IMR-90 (cell line): ENCODE measurements at regions not wholly inside any gene's neighbourhood (a gene's known extent, or its start where the extent isn't known, plus 50 kb on each side); places are given as distances from the start of the nearest gene placed in this dataset.

ENCODE experiments used
- ATAC-seq: fragments of 200-7000 bp; cut with Tn5 transposase; 2 replicates; pipeline ENCODE4 v1.9.1; 2020; ENCODE audit warnings: low read depth, mild to moderate bottlenecking, moderate library complexity
- BruUV-seq: library from RNA; stranded (reverse); fragments of 400-500 nt; replicated peaks from 2 replicates; lab custom pipeline; 2021; lab: Mats Ljungman, UMichigan
- CTCF ChIA-PET: fragments of 300-600 bp; formaldehyde crosslinking; extraction: SDS; loops from one replicate; lab custom pipeline; 2021; ENCODE audit warnings: antibody characterized with exemption; lab: Yijun Ruan, JAX
- POLR2A ChIA-PET: fragments of 300-600 bp; sonication (Branson Sonifier 250); formaldehyde crosslinking; loops from one replicate; lab custom pipeline; 2022; ENCODE audit warnings: antibody characterized with exemption; ENCODE audit not compliant: unreplicated experiment; lab: Charles Lee
- DNase-seq: peaks from one replicate; pipeline ENCODE4 v3.0.0; 2013
- H2AFZ ChIP-seq: replicated peaks from 2 replicates; pipeline ENCODE3; 2013; ENCODE audit warnings: low read length, mild to moderate bottlenecking; ENCODE audit not compliant: poor library complexity
- H2AK5ac ChIP-seq: 2 replicates; pipeline ENCODE4 v1.6.1; 2013; ENCODE audit warnings: low read depth, low read length, inconsistent platforms
- H2AK9ac ChIP-seq: replicated peaks from 2 replicates; pipeline ENCODE3; 2013; ENCODE audit warnings: mild to moderate bottlenecking, low read depth, low read length, moderate library complexity; ENCODE audit not compliant: poor library complexity
- H2BK120ac ChIP-seq: 2 replicates; pipeline ENCODE4 v1.6.1; 2013; ENCODE audit warnings: low read depth, low read length, inconsistent platforms
- H2BK15ac ChIP-seq: 3 replicates; pipeline ENCODE4 v1.6.1; 2013; ENCODE audit warnings: low read depth, low read length, inconsistent platforms
- H2BK20ac ChIP-seq: 2 replicates; pipeline ENCODE4 v1.6.1; 2013; ENCODE audit warnings: low read depth, mild to moderate bottlenecking, inconsistent platforms, low read length, moderate library complexity
- H2BK5ac ChIP-seq: 2 replicates; pipeline ENCODE4 v1.6.1; 2013; ENCODE audit warnings: mild to moderate bottlenecking, low read depth, low read length, inconsistent platforms; ENCODE audit not compliant: poor library complexity, severe bottlenecking
- H3K14ac ChIP-seq: replicated peaks from 2 replicates; pipeline ENCODE4 v1.6.1; 2013; ENCODE audit warnings: low read depth, low read length, inconsistent platforms
- H3K18ac ChIP-seq: 2 replicates; pipeline ENCODE4 v1.6.1; 2013; ENCODE audit warnings: low read depth, low read length, control low read depth
- H3K23ac ChIP-seq: 2 replicates; pipeline ENCODE4 v1.6.1; 2013; ENCODE audit warnings: low read depth, low read length, inconsistent platforms
- H3K27ac ChIP-seq: 2 replicates; pipeline ENCODE4 v1.5.1; 2013; ENCODE audit warnings: mild to moderate bottlenecking, control low read depth, low read length; ENCODE audit not compliant: insufficient read depth
- H3K27me3 ChIP-seq: 2 replicates; pipeline ENCODE4 v1.6.1; 2013; ENCODE audit warnings: low read length; ENCODE audit not compliant: control insufficient read depth, insufficient read depth
- H3K36me3 ChIP-seq: 2 replicates; pipeline ENCODE4 v1.6.1; 2013; ENCODE audit warnings: low read length, mixed read lengths; ENCODE audit not compliant: control insufficient read depth, insufficient read depth
- H3K4ac ChIP-seq: 2 replicates; pipeline ENCODE4 v1.6.1; 2013; ENCODE audit warnings: low read depth, low read length, inconsistent platforms
- H3K4me1 ChIP-seq: 2 replicates; pipeline ENCODE4 v1.6.1; 2013; ENCODE audit warnings: low read length, mixed read lengths; ENCODE audit not compliant: control insufficient read depth, insufficient read depth
- H3K4me2 ChIP-seq: 2 replicates; pipeline ENCODE4 v1.6.1; 2013; ENCODE audit warnings: low read depth, mild to moderate bottlenecking, control low read depth, low read length, moderate library complexity
- H3K4me3 ChIP-seq: 2 replicates; pipeline ENCODE4 v1.5.1; 2013; ENCODE audit warnings: low read depth, mild to moderate bottlenecking, control low read depth, low read length, moderate library complexity; ENCODE audit not compliant: insufficient read depth
- H3K56ac ChIP-seq: 2 replicates; pipeline ENCODE4 v1.6.1; 2013; ENCODE audit warnings: low read length, inconsistent platforms; ENCODE audit not compliant: insufficient read depth; ENCODE audit errors: extremely low read depth
- H3K79me1 ChIP-seq, 2 experiments: 2 replicates each; pipeline ENCODE4 v1.6.1; 2013; ENCODE audit warnings: low read length in 2 of 2, inconsistent platforms in 1 of 2, low read depth in 1 of 2
- H3K9ac ChIP-seq: 2 replicates; pipeline ENCODE4 v1.6.1; 2013; ENCODE audit warnings: low read depth, low read length, control low read depth
- H3K9me1 ChIP-seq: 2 replicates; pipeline ENCODE4 v1.6.1; 2013; ENCODE audit warnings: low read length, inconsistent platforms; ENCODE audit not compliant: insufficient read depth
- H3K9me3 ChIP-seq: 2 replicates; pipeline ENCODE4 v1.6.1; 2013; ENCODE audit warnings: low read length; ENCODE audit not compliant: control insufficient read depth, insufficient read depth
- H4K20me1 ChIP-seq: 2 replicates; pipeline ENCODE4 v1.6.1; 2013; ENCODE audit warnings: low read length, inconsistent platforms; ENCODE audit not compliant: insufficient read depth
- H4K5ac ChIP-seq: 2 replicates; pipeline ENCODE4 v1.6.1; 2013; ENCODE audit warnings: mild to moderate bottlenecking, low read depth, low read length, control low read depth
- H4K8ac ChIP-seq, 2 experiments: 2 replicates each; pipeline ENCODE4 v1.6.1; 2013; ENCODE audit warnings: low read depth in 2 of 2, low read length in 2 of 2, control low read depth in 1 of 2, inconsistent platforms in 1 of 2
- H4K91ac ChIP-seq: 2 replicates; pipeline ENCODE4 v1.6.1; 2013; ENCODE audit warnings: low read depth, low read length, inconsistent platforms; ENCODE audit not compliant: insufficient read depth
- CEBPB ChIP-seq: IDR thresholded peaks from 2 replicates; pipeline ENCODE4 v1.6.1; 2012; ENCODE audit warnings: low read depth, low read length, improper control_type of control experiment
- MAFK ChIP-seq: IDR thresholded peaks from 2 replicates; pipeline ENCODE4 v1.6.1; 2012; ENCODE audit warnings: low read depth, low read length, improper control_type of control experiment
- NFE2L2 ChIP-seq: fragments of 150-350 bp; IDR thresholded peaks from 2 replicates; pipeline ENCODE4 v1.6.1; 2016; ENCODE audit warnings: low read depth, mild to moderate bottlenecking, low read length
- RAD21 ChIP-seq: IDR thresholded peaks from 2 replicates; pipeline ENCODE4 v1.6.1; 2012; ENCODE audit warnings: low read length, improper control_type of control experiment
- dilution Hi-C: fragments of 300-500 bp; cut with HindIII; formaldehyde crosslinking; loops from one replicate; pipeline ENCODE4 v1.14.3; 2018; ENCODE audit warnings: low sequenced_read_pairs; ENCODE audit not compliant: unreplicated experiment
- in situ Hi-C: fragments of 300-500 bp; cut with MboI; formaldehyde crosslinking; loops from 3 replicates; pipeline ENCODE4 v1.14.3; 2019; ENCODE audit warnings: low sequenced_read_pairs, inconsistent platforms, mixed read lengths
- intact Hi-C: fragments of 100-400 bp; cut with micrococcal nuclease; formaldehyde crosslinking; loops from 2 replicates; pipeline ENCODE4 v1.10.0; 2022
- TF ChIP-seq, protein P1 (sequence below): fragments of 150-350 bp; IDR thresholded peaks from 2 replicates; pipeline ENCODE4 v1.6.1; 2016; ENCODE audit warnings: low read depth, mild to moderate bottlenecking, low read length, moderate library complexity, borderline replicate concordance

DNA sequence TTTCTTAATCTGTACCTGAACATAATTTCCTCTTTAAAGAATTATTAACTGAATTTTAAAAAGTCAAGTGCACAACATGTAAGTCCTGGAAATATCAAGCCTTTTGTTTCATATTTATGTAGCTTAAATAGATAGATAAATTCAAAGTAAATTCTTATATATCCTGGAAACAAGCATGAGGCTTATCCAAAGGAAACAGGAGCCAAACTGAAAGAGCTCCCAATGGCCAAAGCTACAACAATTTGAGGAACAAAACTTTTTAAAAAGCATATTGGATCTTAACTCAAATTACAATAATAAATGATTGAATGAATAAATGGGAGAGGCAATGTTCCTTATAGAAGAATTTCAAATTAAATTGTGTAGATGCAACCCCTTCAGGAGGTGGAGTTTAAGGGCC, 679.1 kb downstream of the METTL4 start:
- ChIA-PET POLR2A (no interaction called here), CTCF (no interaction called here)
- H3K4me3 ChIP-seq: no peak overlapping the region
- H4K5ac ChIP-seq: no peak overlapping the region
- H3K9me3 ChIP-seq: peaks cover 4% of the 10 kb centered on the region
- ATAC-seq: no peak
- no peak overlapping the region for H4K91ac ChIP-seq
- H2BK5ac ChIP-seq: no peak overlapping the region
- intact Hi-C loops (no loop called here), in situ Hi-C loops (no loop called here), dilution Hi-C loops (no loop called here)
- H3K36me3 ChIP-seq: no peaks in the 10 kb centered on the region
- no peaks in the 10 kb centered on the region for H3K79me1 ChIP-seq
- no peak overlapping the region for H3K18ac ChIP-seq
- H3K4me1 ChIP-seq: no peaks in the 10 kb centered on the region
- no peaks in the 10 kb centered on the region for H4K20me1 ChIP-seq
- H2AK9ac ChIP-seq: no peak overlapping the region
- H3K27ac ChIP-seq: no peak overlapping the region
- H2BK120ac ChIP-seq: no peak overlapping the region
- H3K4ac ChIP-seq: no peak overlapping the region
- H3K56ac ChIP-seq: no peak overlapping the region
- no peak overlapping the region for H3K14ac ChIP-seq
- no peak overlapping the region for H2BK20ac ChIP-seq
- H4K8ac ChIP-seq: no peak overlapping the region
- no peak overlapping the region for H2BK15ac ChIP-seq
- no peak overlapping the region for H2AK5ac ChIP-seq
- no peak overlapping the region for H3K9ac ChIP-seq
- no peak for DNase-seq
- TF ChIP-seq, protein P1, sequence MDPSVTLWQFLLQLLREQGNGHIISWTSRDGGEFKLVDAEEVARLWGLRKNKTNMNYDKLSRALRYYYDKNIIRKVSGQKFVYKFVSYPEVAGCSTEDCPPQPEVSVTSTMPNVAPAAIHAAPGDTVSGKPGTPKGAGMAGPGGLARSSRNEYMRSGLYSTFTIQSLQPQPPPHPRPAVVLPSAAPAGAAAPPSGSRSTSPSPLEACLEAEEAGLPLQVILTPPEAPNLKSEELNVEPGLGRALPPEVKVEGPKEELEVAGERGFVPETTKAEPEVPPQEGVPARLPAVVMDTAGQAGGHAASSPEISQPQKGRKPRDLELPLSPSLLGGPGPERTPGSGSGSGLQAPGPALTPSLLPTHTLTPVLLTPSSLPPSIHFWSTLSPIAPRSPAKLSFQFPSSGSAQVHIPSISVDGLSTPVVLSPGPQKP: no peak
- TF ChIP-seq RAD21 (no peak), NFE2L2 (no peak), CEBPB (no peak), MAFK (no peak)
- H3K27me3 ChIP-seq: no peaks in the 10 kb centered on the region
- H3K23ac ChIP-seq: no peak overlapping the region
- no peaks in the 10 kb centered on the region for H3K9me1 ChIP-seq
- H3K4me2 ChIP-seq: no peak overlapping the region
- H2AFZ ChIP-seq: no peak overlapping the region
- BruUV-seq: no TSS peak
